Cardiac septum (tissue), 1 donor: ENCODE measurements at regions not wholly inside any gene's neighbourhood (a gene's known extent, or its start where the extent isn't known, plus 50 kb on each side); places are given as distances from the start of the nearest gene placed in this dataset.

ENCODE experiments used
- DNase-seq: peaks from one replicate; pipeline ENCODE4 v3.0.0-alpha.2; 2020; ENCODE audit warnings: low spot score
- intact Hi-C: fragments of 100-400 bp; cut with DNase I; formaldehyde crosslinking; loops from one replicate; pipeline ENCODE4 v1.14.0; 2022
- donor health status: DM: no; HTN: no; CAD: no.

- intact Hi-C loops: loop anchor here (5.0 kb wide), 1 partner anchor 33 kb away; no protein-coding TSS in a partner anchor
- DNase-seq: no peak
Observed at GRCh38 chr10:3948843-3949242, 163.8 kb upstream of the KLF6 start.

GRCh38 chr10:3946234-3947229, 161.5 kb upstream of the KLF6 start:
- intact Hi-C loops: loop anchor here (5.0 kb wide), 1 partner anchor 36 kb away; no protein-coding TSS in a partner anchor
- DNase-seq: no peak

- DNase-seq: no peak
- intact Hi-C loops: loop anchor here (5.0 kb wide), 1 partner anchor 37 kb away; no protein-coding TSS in a partner anchor
Observed at GRCh38 chr10:3945026-3945425, 160.0 kb upstream of the KLF6 start.

- no peak for DNase-seq
Observed at GRCh38 chr10:3944591-3944990, 159.6 kb upstream of the KLF6 start.

GRCh38 chr10:3943695-3944257, 158.8 kb upstream of the KLF6 start:
- intact Hi-C loops: no loop called here

More at GRCh38 chr10:3944591-3944990, 159.6 kb upstream of the KLF6 start:
- intact Hi-C loops: no loop called here

GRCh38 chr10:3942937-3943489, 158.0 kb upstream of the KLF6 start:
- DNase-seq: no peak
- intact Hi-C loops: no loop called here

More at GRCh38 chr10:3943695-3944257, 158.8 kb upstream of the KLF6 start:
- no peak for DNase-seq

- intact Hi-C loops: no loop called here
- DNase-seq: no peak
Observed at GRCh38 chr10:3941676-3942075, 156.7 kb upstream of the KLF6 start.

GRCh38 chr10:3936422-3937040, 151.5 kb upstream of the KLF6 start:
- intact Hi-C loops: no loop called here
- DNase-seq: no peak

GRCh38 chr10:3935933-3936359, 150.9 kb upstream of the KLF6 start:
- DNase-seq: no peak
- intact Hi-C loops: no loop called here

- intact Hi-C loops: no loop called here
- no peak for DNase-seq
Observed at GRCh38 chr10:3935141-3935540, 150.1 kb upstream of the KLF6 start.

- intact Hi-C loops: no loop called here
- no peak for DNase-seq
Observed at GRCh38 chr10:3933733-3934132, 148.7 kb upstream of the KLF6 start.

GRCh38 chr10:3932597-3933375, 147.8 kb upstream of the KLF6 start:
- no peak for DNase-seq
- intact Hi-C loops: no loop called here

GRCh38 chr10:3931901-3932300, 146.9 kb upstream of the KLF6 start:
- no peak for DNase-seq
- intact Hi-C loops: no loop called here

- DNase-seq: no peak
- intact Hi-C loops: no loop called here
Observed at GRCh38 chr10:3931224-3931623, 146.2 kb upstream of the KLF6 start.

GRCh38 chr10:3928569-3928968, 143.6 kb upstream of the KLF6 start:
- intact Hi-C loops: no loop called here
- no peak for DNase-seq

GRCh38 chr10:3928078-3928477, 143.1 kb upstream of the KLF6 start:
- intact Hi-C loops: no loop called here
- DNase-seq: no peak

GRCh38 chr10:3926675-3927525, 141.9 kb upstream of the KLF6 start:
- no peak for DNase-seq
- intact Hi-C loops: no loop called here

GRCh38 chr10:3926258-3926657, 141.2 kb upstream of the KLF6 start:
- no peak for DNase-seq
- intact Hi-C loops: no loop called here
